ENCODE measurements at regions not wholly inside any gene's neighbourhood (a gene's known extent, or its start where the extent isn't known, plus 50 kb on each side); places are given as distances from the start of the nearest gene placed in this dataset.
A peak's percentile ranks its signal among the peaks of the same experiment; 100 is the strongest.
"Not testable (repeated sequence)": the region's sequence is repeated elsewhere in the genome, so short reads cannot be mapped to it uniquely, and the experiment has no call there.

GRCh38 chr6:15914553-15914952 is 214.3 kb upstream of the MYLIP start:
- no peak for ATAC-seq (ENCODE audit: poor library complexity)
- intact Hi-C loops (cut with DNase I), result no loop called here
- no peak for DNase-seq

- intact Hi-C loops (cut with DNase I), result no loop called here
- ATAC-seq (ENCODE audit: poor library complexity) (no peak), DNase-seq (no peak)
Measured at GRCh38 chr6:15913573-15913972, 215.3 kb upstream of the MYLIP start.

GRCh38 chr6:15912505-15913400 is 216.1 kb upstream of the MYLIP start:
- ATAC-seq (ENCODE audit: poor library complexity), result no peak
- no peak for DNase-seq
- intact Hi-C loops (cut with DNase I), result no loop called here

- intact Hi-C loops (cut with DNase I), result no loop called here
- DNase-seq (no peak), ATAC-seq (ENCODE audit: poor library complexity) (peak; percentile 41)
Measured at GRCh38 chr6:15911753-15912504, 217.0 kb upstream of the MYLIP start.

- no peak for ATAC-seq (ENCODE audit: poor library complexity)
- no peak for DNase-seq
- intact Hi-C loops (cut with DNase I), result no loop called here
Measured at GRCh38 chr6:15909290-15910070, 219.4 kb upstream of the MYLIP start.

- intact Hi-C loops (cut with DNase I), result no loop called here
- DNase-seq, result no peak
- no peak for ATAC-seq (ENCODE audit: poor library complexity)
Measured at GRCh38 chr6:15908871-15909270, 220.0 kb upstream of the MYLIP start.

- ATAC-seq (ENCODE audit: poor library complexity) (no peak), DNase-seq (no peak)
- intact Hi-C loops (cut with DNase I), result no loop called here
Measured at GRCh38 chr6:15907914-15908518, 220.9 kb upstream of the MYLIP start.

- DNase-seq; ATAC-seq (ENCODE audit: poor library complexity); intact Hi-C loops (cut with DNase I): not testable (repeated sequence)
Measured at GRCh38 chr6:15907220-15907913, 221.5 kb upstream of the MYLIP start.

GRCh38 chr6:15906420-15907016 is 222.4 kb upstream of the MYLIP start:
- DNase-seq (no peak), ATAC-seq (ENCODE audit: poor library complexity) (no peak)
- intact Hi-C loops (cut with DNase I), result no loop called here

- ATAC-seq (ENCODE audit: poor library complexity) (no peak), DNase-seq (no peak)
- intact Hi-C loops (cut with DNase I), result no loop called here
Measured at GRCh38 chr6:15905488-15906419, 223.1 kb upstream of the MYLIP start.

GRCh38 chr6:15904651-15905376 is 224.1 kb upstream of the MYLIP start:
- intact Hi-C loops (cut with DNase I), result no loop called here
- DNase-seq (no peak), ATAC-seq (ENCODE audit: poor library complexity) (no peak)

GRCh38 chr6:15901141-15902115 is 227.5 kb upstream of the MYLIP start:
- DNase-seq (peak; percentile 66), ATAC-seq (ENCODE audit: poor library complexity) (no peak)
- intact Hi-C loops (cut with DNase I), result no loop called here

- intact Hi-C loops (cut with DNase I), result no loop called here
- DNase-seq (no peak), ATAC-seq (ENCODE audit: poor library complexity) (no peak)
Measured at GRCh38 chr6:15898693-15899092, 230.2 kb upstream of the MYLIP start.

GRCh38 chr6:15897063-15897876 is 231.6 kb upstream of the MYLIP start:
- intact Hi-C loops (cut with DNase I), result no loop called here
- no peak for DNase-seq
- ATAC-seq (ENCODE audit: poor library complexity), result peak; percentile 87
